Endothelial cell of umbilical vein (primary cell): ENCODE measurements at regions not wholly inside any gene's neighbourhood (a gene's known extent, or its start where the extent isn't known, plus 50 kb on each side); places are given as distances from the start of the nearest gene placed in this dataset.

Experiments
- CTCF ChIP-seq, 2 donors: IDR thresholded peaks; 1 replicate in 1 of 2; 2 replicates in 1 of 2; pipeline ENCODE4 v1.5.1; 2011; ENCODE audit warnings: low read length in 2 of 2, mild to moderate bottlenecking in 2 of 2, moderate library complexity in 2 of 2, control low read depth in 1 of 2, inconsistent platforms in 1 of 2, low read depth in 1 of 2; ENCODE audit not compliant: insufficient read depth in 1 of 2; ENCODE audit errors: extremely low read depth in 1 of 2
- EZH2 ChIP-seq: IDR thresholded peaks from 2 replicates; pipeline ENCODE4 v1.6.1; 2012; ENCODE audit warnings: borderline replicate concordance, low read depth, mild to moderate bottlenecking, moderate library complexity, low read length, inconsistent platforms; ENCODE audit not compliant: severe bottlenecking
- FOS ChIP-seq: IDR thresholded peaks from 2 replicates; pipeline ENCODE4 v1.6.1; 2011; ENCODE audit warnings: mild to moderate bottlenecking, low read length, moderate library complexity, borderline replicate concordance; ENCODE audit not compliant: insufficient read depth
- GATA2 ChIP-seq: IDR thresholded peaks from 2 replicates; pipeline ENCODE4 v1.7.0; 2011; ENCODE audit warnings: low read depth, mild to moderate bottlenecking, moderate library complexity, mixed read lengths, low read length; ENCODE audit not compliant: insufficient read length, insufficient read depth
- JUN ChIP-seq: IDR thresholded peaks from 2 replicates; pipeline ENCODE4 v1.6.1; 2011; ENCODE audit warnings: borderline replicate concordance, low read depth; ENCODE audit not compliant: insufficient read length, insufficient read depth
- MAX ChIP-seq: IDR thresholded peaks from 2 replicates; pipeline ENCODE4 v1.6.1; 2011; ENCODE audit not compliant: insufficient read depth, insufficient read length
- MYC ChIP-seq: IDR thresholded peaks from one replicate; pipeline ENCODE4 v1.6.1; 2011; ENCODE audit warnings: mild to moderate bottlenecking, low read depth, low read length
- POLR2A ChIP-seq: IDR thresholded peaks from 2 replicates; pipeline ENCODE4 v1.6.1; 2012; ENCODE audit warnings: low read depth, mild to moderate bottlenecking, control low read depth, low read length
- POLR2AphosphoS5 ChIP-seq: IDR thresholded peaks from 2 replicates; pipeline ENCODE4 v1.6.1; 2012; ENCODE audit warnings: low read depth, mild to moderate bottlenecking, control low read depth, low read length, moderate library complexity; ENCODE audit not compliant: insufficient read depth

- no peak for TF ChIP-seq EZH2
- no peak for TF ChIP-seq POLR2A
- TF ChIP-seq FOS, result no peak
- no peak for TF ChIP-seq CTCF (IDR thresholded peaks at IDR 0.05; ENCODE audit: extremely low read depth in 1 of 2, insufficient read depth in 1 of 2, low read depth in 1 of 2, low read length in 2 of 2)
- no peak for TF ChIP-seq POLR2AphosphoS5
- no peak for TF ChIP-seq JUN
- TF ChIP-seq GATA2, result no peak
- TF ChIP-seq MAX, result no peak
- no peak for TF ChIP-seq MYC
Observed at GRCh38 chr22:27057717-27058116, 400.3 kb downstream of the MIAT start.
